OCI-LY1 (cell line): ENCODE measurements at regions not wholly inside any gene's neighbourhood (a gene's known extent, or its start where the extent isn't known, plus 50 kb on each side); places are given as distances from the start of the nearest gene placed in this dataset.

Experiments
- CTCF ChIP-seq: fragments of 200-600 bp; sonication (generic), shearing (Covaris generic); IDR thresholded peaks from 2 replicates; pipeline ENCODE4 v1.5.1; 2017; ENCODE audit warnings: mild to moderate bottlenecking, antibody characterized with exemption, low read length, moderate library complexity, mixed read lengths
- EZH2 ChIP-seq: fragments of 200-600 bp; sonication (generic), shearing (Covaris generic); IDR thresholded peaks from 2 replicates; pipeline ENCODE4 v1.8.0; 2017; ENCODE audit warnings: borderline replicate concordance, mixed run types, mild to moderate bottlenecking, antibody characterized with exemption, low read length, moderate library complexity, mixed read lengths

DNA sequence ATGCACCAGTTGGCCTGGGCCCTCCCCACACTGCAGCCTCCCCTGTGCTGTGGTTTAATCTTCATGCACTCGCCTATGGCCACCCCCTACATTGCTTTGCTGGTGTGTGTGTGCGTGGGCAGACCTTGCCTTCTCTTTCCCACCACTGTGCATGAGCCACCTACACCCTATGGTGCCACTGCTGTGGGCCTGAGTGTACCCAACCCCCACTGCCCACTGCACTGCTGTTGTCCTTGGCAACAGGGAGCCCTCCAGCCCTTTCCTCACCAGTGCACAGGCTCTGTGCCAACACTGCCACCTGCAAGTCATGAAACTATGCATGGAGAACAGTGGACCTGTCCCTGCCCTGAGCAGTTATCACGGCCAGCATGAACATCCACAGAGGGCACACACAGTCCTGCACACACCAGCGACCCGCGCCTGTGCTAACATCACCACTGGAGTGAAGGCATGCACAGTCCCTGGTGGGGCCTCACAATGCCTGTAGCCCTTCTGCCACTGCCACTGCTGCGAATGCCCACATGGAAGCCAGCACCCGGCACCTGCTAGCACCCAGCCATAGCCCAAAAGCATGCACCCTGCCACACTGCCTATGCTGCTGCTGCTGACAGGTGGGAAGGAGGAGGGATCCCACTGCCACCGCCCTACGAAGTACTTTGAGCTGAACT, 237.8 kb upstream of the ARSJ start:
- TF ChIP-seq CTCF (no peak), EZH2 (no peak)
